ENCODE measurements at regions not wholly inside any gene's neighbourhood (a gene's known extent, or its start where the extent isn't known, plus 50 kb on each side); places are given as distances from the start of the nearest gene placed in this dataset.
"Not testable (repeated sequence)": the region's sequence is repeated elsewhere in the genome, so short reads cannot be mapped to it uniquely, and the experiment has no call there.

GRCh38 chr2:64922482-64923384 lies 66.5 kb upstream of the SLC1A4 start:
- 97% methylated on average over 14 of the region's 14 CpGs for WGBS, 2 donors
- intact Hi-C loops (cut with DNase I) = no loop called here

DNA sequence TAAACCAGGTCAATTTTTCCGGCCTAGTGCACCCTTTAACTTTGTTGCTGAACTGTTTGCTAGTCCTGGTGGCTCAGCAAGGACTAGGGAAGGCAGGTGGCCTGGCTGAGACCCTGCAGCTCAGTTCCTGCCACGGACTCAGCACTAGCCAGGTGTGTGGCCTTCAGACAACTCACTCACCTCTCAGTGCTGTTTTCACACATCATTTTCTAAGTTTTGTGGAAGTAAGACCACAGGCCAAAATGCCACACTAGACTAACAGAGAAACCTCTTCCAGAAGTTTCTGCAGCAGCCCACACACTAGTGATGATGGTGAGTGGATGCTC lies 65.9 kb upstream of the SLC1A4 start:
- intact Hi-C loops (cut with DNase I) = no loop called here
- Histone ChIP-seq H3K27me3 (no peaks in the 10 kb centered on the region), H3K4me3 (no peak overlapping the region), H3K27ac (no peak overlapping the region), H3K4me1 (peaks cover 0 to 2% (median 0%) of the 10 kb centered on the region in 4 donors), H3K9me3 (no peaks in the 10 kb centered on the region), H3K36me3 (no peaks in the 10 kb centered on the region)
- 92 to 94% methylated on average over 2 of the region's 2 CpGs for WGBS, 2 donors
- DNase-seq = no peak
- TF ChIP-seq POLR2A (IDR thresholded peaks at IDR 0.05) (no peak), CTCF (IDR thresholded peaks at IDR 0.05) (no peak), EP300 (IDR thresholded peaks at IDR 0.05) (no peak), POLR2AphosphoS5 (IDR thresholded peaks at IDR 0.05) (no peak)

More at GRCh38 chr2:64922482-64923384, 66.5 kb upstream of the SLC1A4 start:
- Histone ChIP-seq H3K9me3 (no peaks in the 10 kb centered on the region), H3K4me3 (no peak overlapping the region), H3K4me1 (peaks cover 0 to 8% (median 3%) of the 10 kb centered on the region in 4 donors), H3K36me3 (no peaks in the 10 kb centered on the region), H3K27ac (no peak overlapping the region), H3K27me3 (no peaks in the 10 kb centered on the region)
- TF ChIP-seq POLR2A (IDR thresholded peaks at IDR 0.05) (no peak), POLR2AphosphoS5 (IDR thresholded peaks at IDR 0.05) (no peak), CTCF (IDR thresholded peaks at IDR 0.05) (no peak), EP300 (IDR thresholded peaks at IDR 0.05) (no peak)
- peak; percentile 36 for DNase-seq

DNA sequence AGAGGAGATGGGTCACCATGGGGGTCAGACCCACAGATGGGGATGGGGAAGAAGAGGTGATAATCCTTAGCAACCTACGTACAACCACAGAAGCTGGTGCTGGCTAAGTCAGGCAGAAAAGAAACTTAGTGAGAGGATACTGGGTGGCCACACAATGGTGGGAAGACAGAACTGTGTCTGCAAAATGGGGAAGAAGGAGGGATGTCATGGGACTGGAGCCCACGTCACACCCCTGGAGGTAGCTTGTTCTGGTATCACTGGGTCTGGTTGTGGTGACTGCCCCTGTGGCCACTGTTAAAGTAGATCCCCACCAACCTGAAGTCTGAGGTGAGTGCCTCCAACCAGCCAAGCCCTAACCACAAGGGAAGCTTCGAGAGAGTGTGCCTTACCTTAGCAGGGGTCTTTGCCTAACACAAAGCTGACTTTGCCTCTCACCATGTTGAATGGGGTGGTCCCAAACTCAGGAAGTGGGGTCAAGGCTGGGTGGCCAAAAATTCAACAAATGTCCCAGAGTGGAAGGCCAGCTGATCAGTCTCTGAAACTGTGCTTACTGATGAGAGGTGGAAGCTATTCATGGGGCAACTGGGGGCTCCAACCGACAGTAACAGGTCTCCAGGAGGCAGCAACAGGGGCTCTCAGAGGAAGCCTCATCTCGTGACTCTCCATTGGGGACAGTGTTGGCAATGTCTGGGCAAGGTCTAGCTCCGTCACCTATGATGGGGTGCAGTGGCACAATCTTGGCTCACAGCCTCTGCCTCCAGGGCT lies 64.8 kb upstream of the SLC1A4 start:
- H3K4me3 ChIP-seq = no peak overlapping the region
- intact Hi-C loops (cut with DNase I) = no loop called here
- 92% methylated on average over 6 of the region's 6 CpGs for WGBS, 2 donors
- H3K27ac ChIP-seq = no peak overlapping the region
- H3K27me3 ChIP-seq = no peaks in the 10 kb centered on the region
- no peaks in the 10 kb centered on the region for H3K9me3 ChIP-seq
- H3K4me1 ChIP-seq = no peaks in the 10 kb centered on the region
- TF ChIP-seq CTCF (IDR thresholded peaks at IDR 0.05) (no peak), POLR2A (IDR thresholded peaks at IDR 0.05) (no peak), POLR2AphosphoS5 (IDR thresholded peaks at IDR 0.05) (no peak)
- DNase-seq = peak; percentile 25
- no peaks in the 10 kb centered on the region for H3K36me3 ChIP-seq

- H3K9me3 ChIP-seq; H3K27me3 ChIP-seq; H3K27ac ChIP-seq; H3K4me1 ChIP-seq; intact Hi-C loops (cut with DNase I); H3K36me3 ChIP-seq; H3K4me3 ChIP-seq: not testable (repeated sequence)
- WGBS, 2 donors = 92 to 96% methylated on average over 2 of the region's 2 CpGs
- DNase-seq = peak; percentile 5
These were observed 63.1 kb upstream of the SLC1A4 start for GRCh38 chr2:64925930-64926722.

GRCh38 chr2:64928813-64929212 lies 60.4 kb upstream of the SLC1A4 start:
- 59 to 68% methylated on average over 1 of the region's 1 CpG for WGBS, 2 donors
- TF ChIP-seq POLR2AphosphoS5 (IDR thresholded peaks at IDR 0.05) = no peak
- TF ChIP-seq POLR2A (IDR thresholded peaks at IDR 0.05) = no peak
- no peak for TF ChIP-seq EP300 (IDR thresholded peaks at IDR 0.05)
- TF ChIP-seq CTCF (IDR thresholded peaks at IDR 0.05) = no peak
- H3K4me1 ChIP-seq = no peaks in the 10 kb centered on the region
- intact Hi-C loops (cut with DNase I) = no loop called here
- H3K36me3 ChIP-seq = no peaks in the 10 kb centered on the region
- H3K9me3 ChIP-seq = no peaks in the 10 kb centered on the region
- H3K27me3 ChIP-seq = no peaks in the 10 kb centered on the region
- H3K4me3 ChIP-seq = no peak overlapping the region
- no peak overlapping the region for H3K27ac ChIP-seq
- peak; percentile 5 for DNase-seq

Data from sigmoid colon (tissue), 6 donors.